ENCODE measurements at regions not wholly inside any gene's neighbourhood (a gene's known extent, or its start where the extent isn't known, plus 50 kb on each side); places are given as distances from the start of the nearest gene placed in this dataset.
"Not testable (repeated sequence)": the region's sequence is repeated elsewhere in the genome, so short reads cannot be mapped to it uniquely, and the experiment has no call there.

GRCh38 chr4:136017556-136017955, 1514.7 kb downstream of the PCDH18 start:
- DNase-seq (ENCODE audit: extremely low read depth, low read depth, low spot score), result no peak

- DNase-seq (ENCODE audit: extremely low read depth, low read depth, low spot score), result no peak
Observed at GRCh38 chr4:136012220-136012619, 1520.1 kb downstream of the PCDH18 start.

GRCh38 chr4:136009258-136009832, 1522.9 kb downstream of the PCDH18 start:
- DNase-seq (ENCODE audit: extremely low read depth, low read depth, low spot score), result no peak

GRCh38 chr4:136007991-136008390, 1524.3 kb downstream of the PCDH18 start:
- no peak for DNase-seq (ENCODE audit: extremely low read depth, low read depth, low spot score)

- no peak for DNase-seq (ENCODE audit: extremely low read depth, low read depth, low spot score)
Observed at GRCh38 chr4:136002316-136002715, 1530.0 kb downstream of the PCDH18 start.

GRCh38 chr4:136001791-136002190, 1530.5 kb downstream of the PCDH18 start:
- no peak for DNase-seq (ENCODE audit: extremely low read depth, low read depth, low spot score)

- no peak for DNase-seq (ENCODE audit: extremely low read depth, low read depth, low spot score)
Observed at GRCh38 chr4:136000246-136000645, 1532.0 kb downstream of the PCDH18 start.

- DNase-seq (ENCODE audit: extremely low read depth, low read depth, low spot score), result no peak
Observed at GRCh38 chr4:135994360-135994759, 1537.9 kb downstream of the PCDH18 start.

GRCh38 chr4:135976860-135977259, 1555.4 kb downstream of the PCDH18 start:
- DNase-seq (ENCODE audit: extremely low read depth, low read depth, low spot score), result no peak

- DNase-seq (ENCODE audit: extremely low read depth, low read depth, low spot score), result no peak
Observed at GRCh38 chr4:135966936-135967335, 1565.4 kb downstream of the PCDH18 start.

GRCh38 chr4:135963009-135963408, 1569.3 kb downstream of the PCDH18 start:
- DNase-seq (ENCODE audit: extremely low read depth, low read depth, low spot score), result no peak

- DNase-seq (ENCODE audit: extremely low read depth, low read depth, low spot score), result no peak
Observed at GRCh38 chr4:135949931-135950330, 1582.4 kb downstream of the PCDH18 start.

GRCh38 chr4:135948797-135949196, 1583.5 kb downstream of the PCDH18 start:
- DNase-seq (ENCODE audit: extremely low read depth, low read depth, low spot score), result no peak

GRCh38 chr4:135941671-135942070, 1590.6 kb downstream of the PCDH18 start:
- DNase-seq (ENCODE audit: extremely low read depth, low read depth, low spot score), result no peak

GRCh38 chr4:135934026-135934425, 1598.3 kb downstream of the PCDH18 start:
- no peak for DNase-seq (ENCODE audit: extremely low read depth, low read depth, low spot score)

GRCh38 chr4:135927651-135928050, 1604.6 kb downstream of the PCDH18 start:
- DNase-seq (ENCODE audit: extremely low read depth, low read depth, low spot score), result no peak

- DNase-seq (ENCODE audit: extremely low read depth, low read depth, low spot score), result no peak
Observed at GRCh38 chr4:135921081-135921480, 1611.2 kb downstream of the PCDH18 start.

GRCh38 chr4:135917011-135917410, 1615.3 kb downstream of the PCDH18 start:
- DNase-seq (ENCODE audit: extremely low read depth, low read depth, low spot score), result no peak

- DNase-seq (ENCODE audit: extremely low read depth, low read depth, low spot score), result no peak
Observed at GRCh38 chr4:135900956-135901355, 1631.3 kb downstream of the PCDH18 start.

- DNase-seq (ENCODE audit: extremely low read depth, low read depth, low spot score), result not testable (repeated sequence)
Observed at GRCh38 chr4:135864304-135864703, 1662.7 kb upstream of the PABPC4L start.

GRCh38 chr4:135840781-135841180, 1639.2 kb upstream of the PABPC4L start:
- no peak for DNase-seq (ENCODE audit: extremely low read depth, low read depth, low spot score)

- no peak for DNase-seq (ENCODE audit: extremely low read depth, low read depth, low spot score)
Observed at GRCh38 chr4:135839712-135840111, 1638.1 kb upstream of the PABPC4L start.

- no peak for DNase-seq (ENCODE audit: extremely low read depth, low read depth, low spot score)
Observed at GRCh38 chr4:135838889-135839288, 1637.3 kb upstream of the PABPC4L start.

Measured in glomerular endothelial cell (primary cell).